ENCODE measurements at regions not wholly inside any gene's neighbourhood (a gene's known extent, or its start where the extent isn't known, plus 50 kb on each side); places are given as distances from the start of the nearest gene placed in this dataset.

GRCh38 chr3:168596175-168596823 lies 500.6 kb upstream of the GOLIM4 start:
- Histone ChIP-seq H3K9me3 (ENCODE audit: control insufficient read depth in 1 of 2, insufficient read depth in 1 of 2, low read depth in 1 of 2, low read length in 2 of 2) (no peaks in the 10 kb centered on the region), H3K36me3 (ENCODE audit: control insufficient read depth in 1 of 2, insufficient read depth in 2 of 2, low read length in 2 of 2) (no peaks in the 10 kb centered on the region), H3K4me2 (ENCODE audit: low read length) (no peak overlapping the region), H3K27me3 (ENCODE audit: insufficient read depth, low read length) (peaks cover 11% of the 10 kb centered on the region; the same call in 1 of the 2 replicates), H2AFZ (ENCODE audit: low read depth, low read length, poor library complexity, severe bottlenecking) (no peak overlapping the region), H3K4me3 (replicated peaks in 1 of 2; ENCODE audit: low read depth in 1 of 2, low read length in 2 of 2) (no peak overlapping the region), H3K79me2 (ENCODE audit: insufficient read depth, low read length) (no peaks in the 10 kb centered on the region), H4K20me1 (ENCODE audit: insufficient read depth) (no peaks in the 10 kb centered on the region), H3K27ac (ENCODE audit: low read depth, low read length) (no peak overlapping the region), H3K9ac (ENCODE audit: low read length) (no peak overlapping the region), H3K9me2 (ENCODE audit: insufficient read depth) (no peaks in the 10 kb centered on the region), H3K4me1 (ENCODE audit: control insufficient read depth in 1 of 2, insufficient read depth in 2 of 2, low read length in 2 of 2) (no peaks in the 10 kb centered on the region)
- CTCF ChIA-PET = no interaction called here
- no peak for ATAC-seq
- POLR2A ChIA-PET = no interaction called here
- intact Hi-C loops (cut with micrococcal nuclease) = no loop called here
- TF ChIP-seq ATF3 (IDR thresholded peaks at IDR 0.05) (no peak), CTCF (IDR thresholded peaks at IDR 0.05 in 2 of 3, conservative IDR thresholded peaks at IDR 0.05 in 1 of 3; ENCODE audit: borderline replicate concordance in 1 of 3, insufficient read depth in 1 of 3, low read depth in 2 of 3, low read length in 2 of 3) (no peak), EGR1 (IDR thresholded peaks at IDR 0.05; ENCODE audit: low read depth) (no peak), SIN3A (IDR thresholded peaks at IDR 0.05; ENCODE audit: low read depth) (no peak), EZH2phosphoT487 (IDR thresholded peaks at IDR 0.05; ENCODE audit: borderline replicate concordance) (no peak), JUND (IDR thresholded peaks at IDR 0.05) (no peak), POLR2AphosphoS5 (IDR thresholded peaks at IDR 0.05; ENCODE audit: low read depth, low read length) (no peak), CEBPB (IDR thresholded peaks at IDR 0.05; ENCODE audit: low read depth) (no peak), EZH2 (IDR thresholded peaks at IDR 0.05) (no peak), REST (IDR thresholded peaks at IDR 0.05; ENCODE audit: low read depth) (no peak), SP1 (IDR thresholded peaks at IDR 0.05; ENCODE audit: low read depth) (no peak), MAX (IDR thresholded peaks at IDR 0.05) (no peak), SRF (IDR thresholded peaks at IDR 0.05; ENCODE audit: low read depth) (no peak), ZNF274 (IDR thresholded peaks at IDR 0.05; ENCODE audit: low read depth, low read length) (no peak), RAD21 (IDR thresholded peaks at IDR 0.05; ENCODE audit: low read depth) (no peak), TCF7L2 (IDR thresholded peaks at IDR 0.05; ENCODE audit: borderline replicate concordance, extremely low read depth, insufficient read depth, insufficient read length) (no peak), ELF1 (IDR thresholded peaks at IDR 0.05; ENCODE audit: borderline replicate concordance, low read depth) (no peak), FOSL1 (IDR thresholded peaks at IDR 0.05; ENCODE audit: low read depth) (no peak)
- no peak for DNase-seq (ENCODE audit: low read depth, low spot score)
- RAD21 ChIA-PET (ENCODE audit: low non-redundant PET in 1 of 2, low total read pairs in 2 of 2, uncharacterized antibody in 2 of 2, unreplicated experiment in 2 of 2) = no interaction called here
- BruUV-seq (replicated peaks) = no TSS peak
